Kidney epithelial cell (primary cell): ENCODE measurements at regions not wholly inside any gene's neighbourhood (a gene's known extent, or its start where the extent isn't known, plus 50 kb on each side); places are given as distances from the start of the nearest gene placed in this dataset.

Experiments
- DNase-seq: peaks from one replicate; pipeline ENCODE4 v3.0.0-alpha.2; 2010; ENCODE audit warnings: low read depth
- H3K27me3 ChIP-seq: 2 replicates; pipeline ENCODE4 v1.6.0; 2011; ENCODE audit warnings: low read length; ENCODE audit not compliant: control insufficient read depth, insufficient read depth
- H3K36me3 ChIP-seq: 2 replicates; pipeline ENCODE4 v1.5.1; 2011; ENCODE audit warnings: low read length; ENCODE audit not compliant: control insufficient read depth, insufficient read depth
- H3K4me3 ChIP-seq: 2 replicates; pipeline ENCODE4 v1.5.1; 2011; ENCODE audit warnings: low read depth, mild to moderate bottlenecking, control low read depth, low read length
- TF ChIP-seq, protein P1 (sequence below): IDR thresholded peaks from 2 replicates; pipeline ENCODE4 v1.5.1; 2011; ENCODE audit warnings: mild to moderate bottlenecking, moderate library complexity, low read length, control low read depth, inconsistent platforms; ENCODE audit not compliant: insufficient read depth, poor library complexity, severe bottlenecking

GRCh38 chr1:38394303-38394702 lies 347.7 kb upstream of the POU3F1 start:
- no peak for DNase-seq
- TF ChIP-seq, protein P1, sequence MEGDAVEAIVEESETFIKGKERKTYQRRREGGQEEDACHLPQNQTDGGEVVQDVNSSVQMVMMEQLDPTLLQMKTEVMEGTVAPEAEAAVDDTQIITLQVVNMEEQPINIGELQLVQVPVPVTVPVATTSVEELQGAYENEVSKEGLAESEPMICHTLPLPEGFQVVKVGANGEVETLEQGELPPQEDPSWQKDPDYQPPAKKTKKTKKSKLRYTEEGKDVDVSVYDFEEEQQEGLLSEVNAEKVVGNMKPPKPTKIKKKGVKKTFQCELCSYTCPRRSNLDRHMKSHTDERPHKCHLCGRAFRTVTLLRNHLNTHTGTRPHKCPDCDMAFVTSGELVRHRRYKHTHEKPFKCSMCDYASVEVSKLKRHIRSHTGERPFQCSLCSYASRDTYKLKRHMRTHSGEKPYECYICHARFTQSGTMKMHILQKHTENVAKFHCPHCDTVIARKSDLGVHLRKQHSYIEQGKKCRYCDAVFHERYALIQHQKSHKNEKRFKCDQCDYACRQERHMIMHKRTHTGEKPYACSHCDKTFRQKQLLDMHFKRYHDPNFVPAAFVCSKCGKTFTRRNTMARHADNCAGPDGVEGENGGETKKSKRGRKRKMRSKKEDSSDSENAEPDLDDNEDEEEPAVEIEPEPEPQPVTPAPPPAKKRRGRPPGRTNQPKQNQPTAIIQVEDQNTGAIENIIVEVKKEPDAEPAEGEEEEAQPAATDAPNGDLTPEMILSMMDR = no peak

DNA sequence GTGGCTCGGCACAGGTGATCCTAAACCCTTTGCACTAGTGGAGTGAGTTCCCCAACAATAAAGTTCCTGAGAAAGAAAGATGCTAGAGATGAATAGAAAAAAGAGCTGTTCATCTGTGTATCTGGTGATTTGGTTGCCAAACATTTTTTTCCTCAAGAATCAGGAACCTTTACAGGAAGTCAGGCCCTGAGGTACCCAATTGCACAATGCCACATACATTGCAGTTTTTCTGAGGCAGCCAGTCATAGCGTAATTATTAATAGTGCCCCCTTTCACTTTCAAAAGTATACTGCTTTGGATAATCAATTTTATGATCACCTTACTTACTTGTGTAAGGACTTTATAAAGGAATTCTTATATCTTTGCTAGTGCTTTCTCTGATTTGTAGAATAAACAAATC lies 346.3 kb upstream of the POU3F1 start:
- DNase-seq = no peak
- H3K4me3 ChIP-seq = no peak overlapping the region
- H3K27me3 ChIP-seq = no peaks in the 10 kb centered on the region
- H3K36me3 ChIP-seq = no peaks in the 10 kb centered on the region
- TF ChIP-seq, protein P1 = no peak

More at GRCh38 chr1:38394303-38394702, 347.7 kb upstream of the POU3F1 start:
- Histone ChIP-seq H3K36me3 (no peaks in the 10 kb centered on the region), H3K4me3 (no peak overlapping the region), H3K27me3 (no peaks in the 10 kb centered on the region)

DNA sequence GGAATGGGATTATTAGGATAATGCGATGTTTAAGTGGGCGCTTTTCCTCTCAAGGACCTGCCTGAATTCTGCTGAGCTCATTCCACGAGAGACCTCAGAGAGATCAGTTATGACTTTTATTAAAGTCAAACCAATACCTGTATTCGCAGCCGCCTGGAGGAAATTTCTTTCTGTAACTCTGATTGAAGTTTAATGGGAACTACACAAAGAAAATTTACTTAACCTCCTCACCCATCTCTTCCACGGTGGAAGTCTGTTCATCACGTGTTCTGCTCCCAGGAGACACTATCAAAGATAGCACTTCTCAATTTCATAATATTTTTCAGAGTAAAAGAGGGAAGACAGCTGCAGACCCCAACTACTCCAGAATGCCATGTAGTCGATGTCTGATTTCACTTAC lies 334.7 kb upstream of the POU3F1 start:
- H3K4me3 ChIP-seq = no peak overlapping the region
- TF ChIP-seq, protein P1 = no peak
- DNase-seq = no peak
- H3K27me3 ChIP-seq = no peaks in the 10 kb centered on the region
- no peaks in the 10 kb centered on the region for H3K36me3 ChIP-seq

- TF ChIP-seq, protein P1 = no peak
- H3K4me3 ChIP-seq = no peak overlapping the region
- H3K36me3 ChIP-seq = no peaks in the 10 kb centered on the region
- no peak for DNase-seq
- H3K27me3 ChIP-seq = no peaks in the 10 kb centered on the region
Measured at GRCh38 chr1:38376577-38376976, 330.0 kb upstream of the POU3F1 start.

- DNase-seq = no peak
- Histone ChIP-seq H3K4me3 (no peak overlapping the region), H3K27me3 (no peaks in the 10 kb centered on the region), H3K36me3 (no peaks in the 10 kb centered on the region)
- TF ChIP-seq, protein P1 = no peak
Measured at GRCh38 chr1:38375035-38375434, 328.4 kb upstream of the POU3F1 start.

DNA sequence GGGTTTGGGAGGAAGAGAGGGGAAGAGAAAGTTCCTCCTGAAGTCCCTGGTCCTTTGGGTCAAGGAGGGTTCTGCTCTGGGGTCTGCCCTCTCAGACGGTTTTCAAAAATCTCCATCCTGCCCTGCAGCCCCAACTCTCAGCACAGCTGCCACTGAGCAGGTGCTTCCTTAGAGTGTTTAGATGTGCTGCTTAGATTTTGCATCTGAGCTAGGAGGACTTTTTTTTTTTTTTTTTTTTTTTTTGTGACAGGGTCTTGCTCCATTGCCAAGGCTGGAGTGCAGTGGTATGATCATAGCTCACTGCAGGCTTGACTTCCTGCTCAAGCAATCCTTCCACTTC lies 324.9 kb upstream of the POU3F1 start:
- TF ChIP-seq, protein P1 = no peak
- H3K27me3 ChIP-seq = no peaks in the 10 kb centered on the region
- DNase-seq = no peak
- H3K4me3 ChIP-seq = no peak overlapping the region
- no peaks in the 10 kb centered on the region for H3K36me3 ChIP-seq
